SU-DHL-6 (cell line): ENCODE measurements at regions not wholly inside any gene's neighbourhood (a gene's known extent, or its start where the extent isn't known, plus 50 kb on each side); places are given as distances from the start of the nearest gene placed in this dataset.

Experiments
- CTCF ChIP-seq: fragments of 200-600 bp; sonication (generic); IDR thresholded peaks from one replicate; pipeline ENCODE4 v1.5.1; 2017; ENCODE audit warnings: antibody characterized with exemption, mild to moderate bottlenecking, low read length, moderate library complexity; ENCODE audit not compliant: insufficient read depth, poor library complexity, severe bottlenecking
- EZH2phosphoT487 ChIP-seq: fragments of 200-600 bp; sonication (generic), shearing (Covaris generic); conservative IDR thresholded peaks from 2 replicates; pipeline ENCODE4 v1.6.1; 2018; ENCODE audit warnings: mild to moderate bottlenecking, antibody characterized with exemption, low read length, moderate library complexity, mixed read lengths

DNA sequence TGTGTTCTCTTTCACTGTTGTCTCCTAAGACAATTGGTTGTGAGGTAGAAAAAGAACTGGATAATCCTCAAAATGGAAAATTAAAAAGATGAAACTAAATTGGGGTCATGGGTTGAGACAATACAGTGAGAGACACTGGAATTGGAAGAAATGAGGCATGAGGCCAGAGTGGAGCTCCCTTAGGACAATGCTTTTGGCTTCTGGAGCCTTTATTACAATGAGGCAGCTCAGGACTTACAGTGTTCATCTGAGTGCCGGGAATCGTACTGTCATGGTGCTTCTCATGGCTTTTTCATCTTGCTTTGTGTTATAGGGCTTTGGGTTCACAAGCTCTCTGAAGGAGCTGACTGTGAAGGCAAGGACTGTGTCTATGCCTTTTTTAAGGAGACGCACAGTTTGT lies 293.5 kb downstream of the SOX2 start:
- TF ChIP-seq CTCF: no peak
- TF ChIP-seq EZH2phosphoT487: no peak
